Ovary (tissue), 7 donors: ENCODE measurements at regions not wholly inside any gene's neighbourhood (a gene's known extent, or its start where the extent isn't known, plus 50 kb on each side); places are given as distances from the start of the nearest gene placed in this dataset.

Experiments used
- DNase-seq, 5 donors: peaks; one replicate each; pipeline ENCODE4 v3.0.0-alpha.2; 2019 to 2020
- H3K27ac ChIP-seq, 2 donors: fragments of 200-600 bp; one replicate each; pipeline versions ENCODE4 v1.5.1 to v1.8.0; 2019 to 2022
- H3K27me3 ChIP-seq: fragments of 200-600 bp; one replicate; pipeline ENCODE4 v1.8.0; 2022
- H3K36me3 ChIP-seq: fragments of 200-600 bp; sonication (generic); one replicate; pipeline ENCODE4 v1.5.1; 2019
- H3K4me1 ChIP-seq: one replicate; pipeline ENCODE4 v1.8.1; 2013; ENCODE audit warnings: mild to moderate bottlenecking, moderate library complexity; ENCODE audit not compliant: insufficient read depth
- H3K4me3 ChIP-seq: fragments of 200-600 bp; sonication (generic); one replicate; pipeline ENCODE4 v1.5.1; 2017
- H3K9me3 ChIP-seq, 2 donors: fragments of 200-600 bp in 1 of 2; sonication (generic) in 1 of 2; one replicate each; pipeline versions ENCODE4 v1.5.1 to v1.8.1; 2013 to 2019; ENCODE audit warnings: mild to moderate bottlenecking in 1 of 2, moderate library complexity in 1 of 2
- EP300 ChIP-seq: sonication (generic); formaldehyde crosslinking; IDR thresholded peaks from one replicate; pipeline ENCODE4 v1.6.1; 2017; ENCODE audit warnings: antibody characterized with exemption
- POLR2A ChIP-seq: fragments of 450-650 bp; IDR thresholded peaks from one replicate; pipeline ENCODE4 v1.6.1; 2017; ENCODE audit warnings: antibody characterized with exemption, mild to moderate bottlenecking, moderate library complexity
- WGBS, 3 donors: extraction: QIAGEN DNeasy Blood & Tissue Kit in 1 of 3; methylation state at CpG; one replicate each; pipeline versions ENCODE4 v1.1.5 to v1.1.7; 2013 to 2017; 5-methylcytosine and 5-hydroxymethylcytosine counted together
- intact Hi-C, 4 donors: fragments of 100-400 bp; cut with DNase I; formaldehyde crosslinking; loops; one replicate each; pipeline versions ENCODE4 v1.11.0 to v1.15.1; 2022 to 2023
- TF ChIP-seq, protein P1 (sequence below), 3 donors: fragments of 450-650 bp in 2 of 3; fragments of 200-600 bp in 1 of 3; IDR thresholded peaks; one replicate each; pipeline versions ENCODE4 v1.5.1 to v1.8.0; 2016 to 2022; ENCODE audit warnings: antibody characterized with exemption in 3 of 3, mild to moderate bottlenecking in 1 of 3
- donor health status: DM: no; HTN: no; CAD: no; lungs with moderate emphysema.
- donor health status: DM: no; HTN: no; CAD: no.
- donor health status: Bipolar disorder and iron deficiency.
- donor health status: DM: no; HTN: no; CAD: no.
- donor health status: DM: yes; HTN: yes; CAD: no.

- TF ChIP-seq POLR2A (no peak), EP300 (no peak)
- TF ChIP-seq, protein P1, sequence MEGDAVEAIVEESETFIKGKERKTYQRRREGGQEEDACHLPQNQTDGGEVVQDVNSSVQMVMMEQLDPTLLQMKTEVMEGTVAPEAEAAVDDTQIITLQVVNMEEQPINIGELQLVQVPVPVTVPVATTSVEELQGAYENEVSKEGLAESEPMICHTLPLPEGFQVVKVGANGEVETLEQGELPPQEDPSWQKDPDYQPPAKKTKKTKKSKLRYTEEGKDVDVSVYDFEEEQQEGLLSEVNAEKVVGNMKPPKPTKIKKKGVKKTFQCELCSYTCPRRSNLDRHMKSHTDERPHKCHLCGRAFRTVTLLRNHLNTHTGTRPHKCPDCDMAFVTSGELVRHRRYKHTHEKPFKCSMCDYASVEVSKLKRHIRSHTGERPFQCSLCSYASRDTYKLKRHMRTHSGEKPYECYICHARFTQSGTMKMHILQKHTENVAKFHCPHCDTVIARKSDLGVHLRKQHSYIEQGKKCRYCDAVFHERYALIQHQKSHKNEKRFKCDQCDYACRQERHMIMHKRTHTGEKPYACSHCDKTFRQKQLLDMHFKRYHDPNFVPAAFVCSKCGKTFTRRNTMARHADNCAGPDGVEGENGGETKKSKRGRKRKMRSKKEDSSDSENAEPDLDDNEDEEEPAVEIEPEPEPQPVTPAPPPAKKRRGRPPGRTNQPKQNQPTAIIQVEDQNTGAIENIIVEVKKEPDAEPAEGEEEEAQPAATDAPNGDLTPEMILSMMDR (IDR thresholded peaks at IDR 0.05): no peak
- Histone ChIP-seq H3K4me1 (no peaks in the 10 kb centered on the region), H3K9me3 (no peaks in the 10 kb centered on the region), H3K4me3 (no peak overlapping the region), H3K27ac (no peak overlapping the region), H3K27me3 (no peaks in the 10 kb centered on the region), H3K36me3 (no peaks in the 10 kb centered on the region)
- 48 to 53% (median 52%) methylated on average over 4 of the region's 4 CpGs for WGBS, 3 donors
- DNase-seq: peak in 1 of 5 donors; percentile 29
- intact Hi-C loops: no loop called here
Measured at GRCh38 chr2:62340994-62341484, 145.1 kb downstream of the B3GNT2 start.

- no peak for DNase-seq
- H3K27ac ChIP-seq: no peak overlapping the region
- H3K4me3 ChIP-seq: no peak overlapping the region
- H3K27me3 ChIP-seq: no peaks in the 10 kb centered on the region
- intact Hi-C loops: no loop called here
- H3K9me3 ChIP-seq: no peaks in the 10 kb centered on the region
- TF ChIP-seq POLR2A (no peak), EP300 (no peak)
- TF ChIP-seq, protein P1 (IDR thresholded peaks at IDR 0.05): no peak
- H3K36me3 ChIP-seq: no peaks in the 10 kb centered on the region
- H3K4me1 ChIP-seq: no peaks in the 10 kb centered on the region
- WGBS, 3 donors: 46 to 68% (median 58%) methylated on average over 2 of the region's 2 CpGs
Measured at GRCh38 chr2:62339837-62340236, 143.9 kb downstream of the B3GNT2 start.

GRCh38 chr2:62339413-62339812, 143.5 kb downstream of the B3GNT2 start:
- DNase-seq: no peak
- H3K4me1 ChIP-seq: no peaks in the 10 kb centered on the region
- intact Hi-C loops: no loop called here
- H3K36me3 ChIP-seq: no peaks in the 10 kb centered on the region
- no peak for TF ChIP-seq POLR2A
- no peak for TF ChIP-seq EP300
- TF ChIP-seq, protein P1 (IDR thresholded peaks at IDR 0.05): no peak
- WGBS, 3 donors: 67 to 84% (median 69%) methylated on average over 2 of the region's 2 CpGs
- H3K4me3 ChIP-seq: no peak overlapping the region
- no peak overlapping the region for H3K27ac ChIP-seq
- no peaks in the 10 kb centered on the region for H3K27me3 ChIP-seq
- no peaks in the 10 kb centered on the region for H3K9me3 ChIP-seq

GRCh38 chr2:62338111-62338510, 142.2 kb downstream of the B3GNT2 start:
- H3K27me3 ChIP-seq: no peaks in the 10 kb centered on the region

More at GRCh38 chr2:62338111-62338510, 142.2 kb downstream of the B3GNT2 start:
- no peaks in the 10 kb centered on the region for H3K9me3 ChIP-seq
- no peak for DNase-seq
- intact Hi-C loops: no loop called here
- 77 to 88% (median 80%) methylated on average over 4 of the region's 4 CpGs for WGBS, 3 donors
- H3K4me1 ChIP-seq: no peaks in the 10 kb centered on the region
- no peak for TF ChIP-seq POLR2A
- TF ChIP-seq, protein P1 (IDR thresholded peaks at IDR 0.05): no peak
- no peak for TF ChIP-seq EP300
- no peak overlapping the region for H3K27ac ChIP-seq
- no peak overlapping the region for H3K4me3 ChIP-seq
- H3K36me3 ChIP-seq: no peaks in the 10 kb centered on the region
